Amygdala (tissue), 56 donors: ENCODE measurements at regions not wholly inside any gene's neighbourhood (a gene's known extent, or its start where the extent isn't known, plus 50 kb on each side); places are given as distances from the start of the nearest gene placed in this dataset.
"Not testable (repeated sequence)": the region's sequence is repeated elsewhere in the genome, so short reads cannot be mapped to it uniquely, and the experiment has no call there.

Experiments
- DNase-seq, 56 donors: peaks; one replicate each; lab custom pipeline; 2025; lab: John Stamatoyannopoulos, UW

DNA sequence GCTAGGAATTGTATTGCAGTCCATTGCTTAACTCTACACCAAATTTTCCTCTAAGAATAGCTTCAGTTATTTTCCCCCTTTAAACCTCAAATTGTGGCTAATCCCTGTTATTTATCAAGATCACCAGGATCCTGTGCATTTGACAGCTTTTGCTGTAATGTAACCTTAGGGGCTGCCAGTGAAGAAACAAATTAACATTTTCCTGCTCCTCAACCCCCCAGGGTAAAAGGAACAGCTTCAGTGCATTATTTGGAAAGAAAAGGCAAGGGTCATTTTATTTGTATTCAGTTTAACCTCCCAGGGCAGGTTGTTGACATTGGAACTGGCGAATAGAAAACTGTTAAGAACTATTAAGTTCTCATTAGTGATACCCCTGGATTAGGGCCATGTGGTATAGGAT is 57.0 kb downstream of the PCDH20 start:
- DNase-seq: no peak

DNA sequence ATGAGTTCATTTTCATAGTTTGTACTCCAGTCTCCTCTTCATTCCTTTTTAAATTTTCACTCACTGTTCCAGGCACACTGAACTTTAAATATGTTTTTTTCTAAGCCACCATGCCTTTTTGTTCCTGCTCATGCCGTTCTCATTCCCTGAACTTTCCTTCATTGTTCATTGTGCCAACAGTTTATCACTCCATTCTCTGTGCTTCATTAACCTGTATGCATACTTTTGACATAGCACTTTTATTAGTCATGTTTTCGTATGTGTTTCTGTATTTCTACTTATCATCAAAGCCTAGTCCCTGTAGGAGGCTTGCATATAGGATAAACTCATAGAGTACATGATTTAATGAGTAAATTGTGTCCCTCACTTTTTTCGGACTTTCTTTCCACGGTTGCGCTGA is 65.3 kb downstream of the PCDH20 start:
- DNase-seq: no peak

DNA sequence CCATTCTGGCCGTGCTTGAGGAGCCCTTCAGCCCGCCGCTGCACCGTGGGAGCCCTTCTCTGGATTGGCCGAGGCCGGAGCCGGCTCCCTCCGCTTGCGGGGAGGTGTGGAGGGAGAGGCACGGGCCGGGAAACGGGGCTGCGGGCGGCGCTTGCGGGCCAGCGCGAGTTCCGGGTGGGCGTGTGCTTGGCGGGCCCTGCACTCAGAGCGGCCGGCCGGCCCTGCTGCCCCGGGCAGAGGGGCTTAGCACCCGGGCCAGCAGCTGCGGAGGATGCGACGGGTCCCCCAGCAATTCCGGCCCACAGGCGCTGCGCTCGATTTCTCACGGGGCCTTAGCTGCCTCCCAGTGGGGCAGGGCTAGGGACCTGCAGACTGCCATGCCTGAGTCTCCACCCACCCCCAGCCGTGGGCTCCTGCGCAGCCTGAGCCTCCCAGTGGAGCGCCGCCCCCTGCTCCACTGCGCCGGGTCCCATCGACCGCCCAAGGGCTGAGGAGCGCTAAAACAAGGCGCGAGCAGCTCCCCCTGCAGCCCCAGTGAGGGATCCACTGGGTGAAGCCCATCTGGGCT is 76.5 kb downstream of the PCDH20 start:
- no peak for DNase-seq

DNA sequence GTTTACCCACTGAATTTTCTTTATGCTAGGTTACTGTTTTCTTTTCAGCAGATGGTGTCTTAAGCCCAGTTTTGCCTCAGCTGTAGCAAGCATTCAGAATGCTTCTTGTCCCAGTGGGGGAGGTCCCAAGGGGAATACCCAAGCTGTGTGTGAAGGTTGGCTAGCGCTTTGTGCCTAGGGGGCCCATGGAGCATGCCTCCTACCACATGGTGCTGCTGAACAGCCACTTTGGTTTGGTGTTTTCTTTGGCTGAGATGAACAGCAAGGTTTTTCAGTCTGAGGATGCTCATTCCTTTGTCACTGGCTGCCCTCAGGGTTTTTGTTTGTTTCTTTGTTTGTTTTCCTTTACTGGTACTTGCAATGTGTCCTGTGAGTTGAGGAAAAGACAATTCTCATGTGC is 99.0 kb downstream of the PCDH20 start:
- DNase-seq: no peak

DNA sequence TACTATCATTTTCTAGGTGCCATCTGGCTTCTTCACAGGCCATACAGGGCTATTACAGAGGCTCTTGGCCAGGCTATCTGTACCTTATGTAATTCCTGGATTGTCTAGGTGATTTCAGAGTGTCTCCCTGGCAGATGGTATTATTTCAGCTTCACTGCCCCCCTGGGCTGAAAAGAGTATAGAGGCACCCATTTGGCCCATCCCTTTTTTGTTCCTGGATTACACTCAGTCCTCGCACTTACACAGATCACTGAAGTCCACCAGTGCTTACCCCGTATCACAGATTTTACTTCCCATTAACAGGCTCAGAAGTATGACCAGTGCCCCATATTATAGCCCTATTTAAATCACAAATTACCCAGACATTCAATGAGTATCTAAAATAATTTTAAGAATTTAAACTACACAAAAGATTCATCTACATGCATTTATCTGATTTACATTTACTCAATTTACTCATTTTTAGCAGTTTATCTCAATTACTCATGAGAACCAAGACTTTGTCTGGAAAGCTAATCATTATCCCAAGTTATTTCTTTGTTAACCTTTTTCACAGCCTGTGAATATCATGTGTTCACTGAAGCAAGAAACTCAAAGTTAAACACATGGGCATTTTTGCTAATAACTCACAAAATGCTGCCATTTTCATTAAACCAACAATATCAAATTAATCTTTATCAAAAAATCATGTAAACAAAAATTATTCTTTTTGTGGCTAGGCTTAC is 121.0 kb downstream of the PCDH20 start:
- no peak for DNase-seq

DNA sequence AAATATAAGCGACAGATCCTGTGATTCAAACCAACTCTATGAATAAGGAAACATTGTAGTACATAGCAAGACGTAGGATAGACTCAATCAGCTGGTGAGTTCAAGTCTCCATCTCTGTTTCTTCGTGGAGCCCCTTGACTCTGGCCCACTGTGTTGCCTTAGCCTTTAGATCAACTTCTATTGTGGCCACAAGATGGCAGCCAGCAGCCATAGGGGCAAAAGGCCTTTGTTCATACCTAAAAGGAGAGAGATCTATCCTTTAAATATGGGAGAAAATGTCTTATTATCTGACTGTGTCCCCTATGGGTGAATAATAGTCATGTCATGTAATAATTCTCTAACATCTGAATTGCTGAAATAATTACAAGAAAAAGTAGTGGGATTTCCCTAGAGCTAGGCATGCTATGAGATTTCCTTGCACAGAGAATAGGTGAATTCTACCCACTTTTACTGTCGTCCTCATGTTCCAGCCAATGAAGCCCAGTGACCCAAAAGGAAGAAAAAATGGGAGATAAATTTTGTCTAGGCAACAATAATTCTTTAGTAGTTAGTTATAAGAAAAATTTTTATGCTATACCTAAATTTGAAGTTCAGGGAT is 129.4 kb downstream of the PCDH20 start:
- DNase-seq: no peak

DNA sequence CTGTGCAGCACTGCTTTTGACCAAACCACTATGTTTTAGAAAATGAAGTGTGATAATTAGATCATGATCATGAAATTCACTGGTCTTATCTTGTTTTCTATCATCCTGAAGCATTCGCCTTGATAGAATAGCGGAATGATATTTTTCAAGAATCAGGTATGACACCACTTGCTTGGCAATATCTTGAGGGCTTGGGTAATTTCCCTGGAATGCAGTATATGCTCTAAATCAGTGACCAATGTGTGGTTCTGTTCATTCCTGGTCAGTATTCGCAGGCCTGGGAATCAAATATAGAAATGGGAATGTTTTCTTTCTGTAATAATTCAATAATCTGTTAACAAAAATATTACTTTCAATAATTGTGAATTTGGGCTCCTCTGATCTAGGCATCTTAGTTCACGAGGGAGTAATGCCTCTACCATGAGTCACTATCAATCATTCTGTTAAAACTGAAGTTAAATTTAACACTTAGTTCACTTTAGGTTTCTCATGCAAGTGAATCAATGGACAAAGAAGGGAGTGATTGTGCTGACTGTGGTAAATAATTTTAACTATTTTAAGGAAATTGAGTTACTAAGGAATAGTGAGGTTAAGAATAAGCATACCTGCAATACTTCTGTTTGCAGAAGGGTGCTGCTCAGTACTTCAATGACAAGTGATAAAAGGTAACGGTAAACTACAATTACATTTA is 137.9 kb downstream of the PCDH20 start:
- no peak for DNase-seq

DNA sequence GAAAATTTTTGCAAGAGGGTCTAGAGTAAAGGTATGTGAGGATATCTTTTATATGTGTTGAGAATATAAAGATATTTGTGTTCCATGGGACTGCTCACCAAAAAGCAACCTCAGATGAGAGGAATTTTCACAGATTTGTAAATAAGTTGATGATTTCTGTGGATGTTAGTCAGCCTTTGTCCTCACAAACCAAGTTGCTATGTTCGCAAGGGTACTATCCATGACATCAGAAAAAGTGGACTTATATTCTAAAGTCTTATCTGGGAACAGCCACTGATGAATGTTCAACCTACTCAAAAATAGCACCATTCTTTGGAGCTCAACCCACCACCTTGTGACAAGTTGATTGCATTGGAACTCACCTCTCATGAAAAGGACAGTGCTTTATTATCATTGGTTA is 138.6 kb downstream of the PCDH20 start:
- no peak for DNase-seq

DNA sequence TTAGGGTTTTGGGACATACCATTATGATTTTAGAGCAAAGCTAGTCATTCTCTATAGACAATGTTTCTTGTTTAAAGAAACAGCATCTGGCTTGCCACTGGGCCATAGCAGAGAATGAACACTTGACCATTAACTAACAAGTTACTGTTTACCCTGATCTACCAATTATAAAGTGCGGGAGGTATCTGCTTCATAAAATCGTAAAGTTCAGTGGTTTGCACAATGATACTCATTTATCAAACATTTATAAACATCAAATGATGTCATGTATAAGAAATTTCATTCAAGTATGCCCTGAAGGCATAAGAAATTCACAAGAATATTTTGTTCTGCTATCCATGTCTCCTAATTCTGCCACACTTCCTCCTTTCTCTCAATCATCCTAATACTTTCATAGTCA is 139.2 kb downstream of the PCDH20 start:
- DNase-seq: no peak

DNA sequence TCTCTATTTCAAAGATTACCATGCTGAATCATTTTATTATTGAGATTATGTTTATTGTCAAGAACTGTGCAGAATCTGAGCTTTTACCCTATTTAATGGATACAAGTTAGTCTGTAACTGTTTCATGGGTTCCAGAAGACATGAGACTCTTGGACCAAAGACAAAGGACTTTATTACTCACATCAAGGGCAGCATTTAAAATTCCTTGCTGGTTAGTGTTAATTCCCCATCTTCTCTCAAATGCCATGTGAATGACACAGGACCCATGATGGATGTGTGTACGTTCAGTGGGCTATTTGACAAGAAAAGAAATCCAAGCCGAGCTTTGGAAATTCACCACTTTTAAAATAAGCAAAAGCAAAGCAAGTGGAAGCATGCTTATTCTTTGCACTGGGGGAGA is 139.9 kb downstream of the PCDH20 start:
- no peak for DNase-seq

DNA sequence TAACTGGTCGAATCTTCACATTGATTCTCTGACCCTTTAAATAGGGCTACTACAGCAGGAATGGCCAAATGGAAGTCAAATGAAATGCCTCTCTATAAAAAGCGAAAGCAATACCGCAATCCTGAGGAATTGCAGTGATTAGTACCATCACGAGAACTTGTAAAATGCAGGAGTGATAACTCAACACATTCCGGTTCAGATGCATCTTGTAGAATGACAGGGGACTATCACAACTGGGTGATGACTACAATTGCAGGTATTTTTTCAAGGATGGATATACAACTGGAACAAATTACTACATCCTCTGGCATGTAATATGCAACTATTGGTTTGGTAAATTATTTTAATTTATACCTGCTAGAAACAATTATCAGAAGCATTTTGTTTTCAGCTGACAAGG is 140.4 kb downstream of the PCDH20 start:
- DNase-seq: no peak

DNA sequence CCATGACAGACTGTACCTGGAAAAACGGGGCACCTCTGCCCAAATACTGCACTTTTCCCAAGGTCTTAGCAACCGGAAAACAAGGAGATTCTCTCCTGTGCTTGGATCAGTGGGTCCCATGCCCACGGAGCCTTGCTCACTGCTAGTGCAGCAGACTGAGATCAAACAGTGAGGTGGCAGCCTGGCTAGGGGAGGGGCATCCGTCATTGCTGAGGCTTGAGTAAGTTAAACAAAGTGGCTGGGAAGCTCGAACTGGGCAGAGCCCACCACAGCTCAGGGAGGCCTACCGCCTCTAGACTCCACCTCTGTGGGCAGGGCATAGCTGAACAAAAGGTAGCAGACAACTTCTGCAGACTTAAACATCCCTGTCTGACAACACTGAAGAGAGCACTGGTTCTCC is 148.8 kb downstream of the PCDH20 start:
- not testable (repeated sequence) for DNase-seq

DNA sequence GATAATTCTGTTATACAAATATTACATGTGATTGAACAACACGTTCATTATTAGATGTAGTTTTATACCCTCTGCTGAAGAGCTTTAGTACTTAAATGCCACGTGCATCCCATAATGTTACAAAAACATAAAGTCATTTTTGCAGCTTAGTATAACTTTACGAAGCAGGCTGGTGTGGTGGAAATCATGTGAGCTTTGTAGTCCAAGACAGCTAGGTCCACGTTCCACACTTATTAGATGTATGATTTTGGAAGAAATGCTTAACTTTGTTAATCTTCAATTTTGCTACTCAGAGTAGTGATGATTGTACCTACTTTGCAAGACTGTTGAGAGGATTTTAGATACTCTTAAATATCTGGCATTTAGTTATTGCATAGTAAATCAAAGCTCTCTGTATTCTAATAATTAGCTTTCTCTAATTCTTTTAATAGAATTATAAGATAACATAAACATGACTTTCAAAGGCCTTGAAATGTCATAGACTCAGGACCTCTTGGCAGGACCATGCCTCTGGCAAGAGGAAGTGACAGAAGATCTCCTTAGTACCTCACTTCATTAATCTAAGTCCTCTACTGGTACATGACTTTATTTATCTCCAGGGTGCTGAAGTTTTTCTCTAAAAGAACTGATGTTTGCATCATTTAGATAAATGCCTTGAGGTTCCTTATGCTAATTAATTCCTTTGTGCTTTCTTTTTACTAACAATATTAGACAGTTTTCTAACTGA is 153.7 kb downstream of the PCDH20 start:
- no peak for DNase-seq

DNA sequence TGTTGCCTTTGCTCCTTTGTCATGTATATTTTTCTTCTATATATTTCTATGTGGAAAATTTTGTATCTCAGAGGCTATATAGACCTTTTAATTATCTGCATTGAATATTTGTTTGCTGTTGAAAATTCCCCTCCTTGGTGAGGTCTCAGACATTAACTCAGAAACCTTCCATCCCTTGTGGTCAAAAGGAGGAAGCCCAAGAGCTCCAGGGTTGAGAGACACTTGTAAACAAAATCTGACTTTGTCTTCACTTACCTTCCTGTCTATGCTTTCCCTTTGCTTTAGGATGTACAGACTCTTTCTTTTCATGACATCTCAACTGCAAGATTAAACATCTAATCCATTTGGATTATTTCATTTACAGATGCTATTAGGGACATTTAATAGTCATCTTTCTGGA is 157.5 kb downstream of the PCDH20 start:
- no peak for DNase-seq

DNA sequence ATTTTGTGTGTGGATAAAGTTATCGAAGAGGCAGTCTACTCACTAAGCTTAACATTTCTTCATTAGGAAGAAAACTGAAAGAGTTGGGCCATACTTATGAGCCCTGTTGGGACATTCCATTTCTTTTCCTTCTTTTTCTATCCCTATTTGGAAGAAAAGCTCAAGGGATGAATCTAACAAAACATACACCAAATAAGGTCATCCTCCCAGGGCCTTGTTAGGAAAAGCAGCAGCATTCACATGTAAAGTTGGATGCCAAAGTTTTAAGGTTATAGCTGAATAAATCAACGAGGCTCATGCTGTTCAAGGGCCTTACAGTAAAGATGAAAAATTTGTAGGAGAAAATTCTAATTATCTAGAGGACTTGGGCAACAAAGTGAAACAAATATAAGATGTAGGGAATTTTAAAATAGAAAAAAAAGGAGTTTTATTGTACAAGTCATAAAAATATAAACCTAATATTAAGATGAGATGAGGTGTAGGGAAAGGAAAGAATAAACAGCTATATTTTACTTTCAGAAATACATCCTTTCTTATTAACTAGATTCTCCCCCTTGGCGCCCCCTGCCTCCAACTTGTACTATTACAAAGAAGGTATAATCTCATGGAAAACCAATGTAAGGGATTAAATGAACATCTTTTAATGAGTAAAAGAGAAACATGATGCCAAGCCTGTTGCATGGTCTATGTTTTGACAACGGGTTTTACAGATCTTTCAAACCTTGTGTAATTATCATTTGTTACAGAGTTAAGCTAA is 160.4 kb downstream of the PCDH20 start:
- no peak for DNase-seq

DNA sequence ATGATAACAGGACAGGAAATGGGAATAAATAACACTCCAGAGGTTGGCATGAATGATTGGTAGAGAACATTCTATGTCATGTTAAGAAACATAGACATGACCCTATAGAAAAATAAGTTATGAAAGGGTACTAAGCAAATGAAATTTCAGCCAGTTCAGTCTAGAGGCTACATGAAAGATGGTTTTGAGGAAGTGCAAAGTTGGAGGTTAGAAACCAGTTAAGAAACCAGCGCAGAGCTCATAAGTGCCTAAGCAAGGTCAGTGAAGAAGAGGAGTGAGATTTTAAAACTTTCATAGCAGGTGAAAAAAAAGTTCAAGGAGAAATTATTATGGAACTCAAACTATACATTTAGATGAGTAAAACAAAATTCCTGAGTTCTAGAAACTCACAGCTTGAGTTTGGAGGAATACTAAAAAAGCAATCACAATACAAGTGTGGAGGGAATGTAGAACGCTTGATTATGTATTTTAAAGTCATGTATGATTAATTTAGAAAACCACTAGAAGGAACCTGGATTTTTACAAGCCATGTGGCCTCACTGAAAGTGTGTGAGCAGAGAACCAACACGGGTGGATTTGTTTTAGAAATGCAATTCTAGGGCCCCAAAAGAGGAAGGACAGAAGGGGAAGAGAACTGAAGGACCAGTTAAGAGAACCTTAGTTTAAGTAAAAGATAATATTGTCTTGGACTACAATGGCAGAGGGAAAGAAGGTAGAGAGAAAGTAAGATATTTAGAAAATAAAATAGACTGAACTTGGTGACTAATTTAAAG is 162.4 kb downstream of the PCDH20 start:
- DNase-seq: no peak

DNA sequence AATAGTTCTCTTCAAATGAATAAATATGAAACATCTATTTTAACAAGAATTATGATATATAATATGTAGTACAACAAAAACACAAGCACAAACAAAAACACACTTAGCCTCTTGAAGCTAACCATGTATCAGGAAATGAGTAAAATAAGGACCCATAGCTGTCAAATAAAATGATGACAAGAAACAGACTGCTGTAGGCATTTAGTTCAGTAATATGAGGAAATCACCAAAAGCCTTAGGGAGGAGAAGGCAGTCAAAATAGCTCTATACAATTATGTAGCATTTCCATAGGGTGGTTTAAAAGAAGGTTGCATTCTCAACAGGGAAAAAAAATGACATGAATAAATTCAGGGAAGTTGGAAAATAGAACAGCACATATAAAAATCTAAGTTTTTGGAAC is 163.4 kb downstream of the PCDH20 start:
- DNase-seq: no peak

DNA sequence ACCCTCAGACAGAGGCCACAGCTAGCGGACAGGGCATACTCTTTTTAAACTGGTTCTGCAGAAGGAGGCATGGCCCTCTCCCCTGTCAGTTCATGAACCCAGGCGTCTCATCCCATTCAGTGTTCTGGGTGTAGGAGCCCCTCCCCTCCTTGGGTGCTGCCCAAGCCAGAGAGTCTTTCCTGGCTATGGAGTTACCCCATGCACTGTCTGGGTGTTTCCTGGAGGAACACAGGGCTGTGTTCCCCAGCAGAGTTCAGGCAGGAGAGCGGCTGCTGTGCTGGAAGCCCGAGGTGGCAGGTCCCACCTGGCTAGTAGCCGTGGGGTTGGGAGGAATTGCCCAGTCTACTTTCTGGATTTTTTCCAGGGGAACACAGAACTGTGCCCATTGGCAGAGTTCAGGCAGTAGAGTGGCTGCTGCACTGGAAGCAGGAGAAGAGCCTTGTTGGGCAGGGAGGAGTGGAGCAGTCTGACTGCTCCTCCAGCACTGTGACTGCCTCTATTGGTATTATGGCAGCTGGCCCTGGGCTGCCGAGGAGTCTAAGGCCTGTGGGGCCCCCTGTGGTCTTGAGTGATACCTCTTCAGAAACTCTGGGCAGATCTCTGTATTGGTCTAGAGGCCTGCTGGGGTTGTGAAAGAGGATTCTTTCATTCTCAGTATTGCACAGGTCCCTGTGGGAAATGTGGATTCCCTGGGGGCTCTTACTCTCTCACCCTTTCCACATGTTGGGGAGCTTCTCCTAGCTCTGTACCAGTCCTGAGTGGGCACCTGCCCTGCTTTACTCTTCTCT is 168.3 kb downstream of the PCDH20 start:
- no peak for DNase-seq

DNA sequence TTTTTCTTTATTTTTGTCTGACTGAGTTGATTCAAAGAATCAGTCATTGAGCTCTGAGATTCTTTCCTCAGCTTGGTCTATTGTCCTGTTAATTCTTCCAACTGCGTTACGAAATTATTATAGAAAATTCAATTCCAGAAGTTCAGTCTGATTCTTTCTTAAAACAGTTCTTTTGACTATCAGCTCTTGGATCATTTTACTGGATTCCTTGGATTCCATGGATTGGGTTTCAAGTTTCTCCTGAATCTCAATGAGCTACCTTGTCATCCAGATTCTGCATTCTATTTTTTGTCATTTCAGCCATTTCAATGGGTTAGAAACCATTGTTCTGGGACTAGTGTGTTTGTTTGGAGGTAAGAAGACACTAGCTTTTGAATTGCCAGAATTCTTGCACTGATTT is 169.3 kb downstream of the PCDH20 start:
- DNase-seq: no peak
